Neural progenitor cell (in vitro differentiated cells): ENCODE measurements at regions not wholly inside any gene's neighbourhood (a gene's known extent, or its start where the extent isn't known, plus 50 kb on each side); places are given as distances from the start of the nearest gene placed in this dataset.

Experiments used
- DNase-seq: peaks from one replicate; pipeline ENCODE4 v3.0.0-alpha.2; 2016; ENCODE audit warnings: low spot score
- H2AFZ ChIP-seq: fragments of 200-600 bp; sonication (generic); replicated peaks from 2 replicates; pipeline ENCODE4 v1.6.1; 2016; ENCODE audit warnings: antibody characterized with exemption
- H3F3A ChIP-seq: fragments of 200-600 bp; sonication (generic); 2 replicates; pipeline ENCODE4 v1.6.1; 2016; ENCODE audit warnings: antibody characterized with exemption, low read depth
- H3K27ac ChIP-seq: fragments of 200-600 bp; sonication (generic); 2 replicates; pipeline ENCODE4 v1.5.1; 2016; ENCODE audit warnings: mild to moderate bottlenecking
- H3K27me3 ChIP-seq: fragments of 200-600 bp; sonication (generic); 2 replicates; pipeline ENCODE4 v1.6.1; 2016; ENCODE audit warnings: mild to moderate bottlenecking, moderate library complexity
- H3K36me3 ChIP-seq: fragments of 200-600 bp; sonication (generic); 2 replicates; pipeline ENCODE4 v1.5.1; 2016
- H3K4me1 ChIP-seq: fragments of 200-600 bp; sonication (generic); 2 replicates; pipeline ENCODE4 v1.6.1; 2016; ENCODE audit warnings: mixed run types
- H3K4me2 ChIP-seq: fragments of 200-600 bp; sonication (generic); 2 replicates; pipeline ENCODE4 v1.6.1; 2016
- H3K4me3 ChIP-seq: fragments of 200-600 bp; sonication (generic); 2 replicates; pipeline ENCODE4 v1.5.1; 2016
- H3K79me2 ChIP-seq: fragments of 200-600 bp; sonication (generic); 2 replicates; pipeline ENCODE4 v1.6.1; 2016; ENCODE audit warnings: low read depth
- H3K9ac ChIP-seq: fragments of 200-600 bp; sonication (generic); 2 replicates; pipeline ENCODE4 v1.6.1; 2016
- H3K9me3 ChIP-seq: fragments of 200-600 bp; sonication (generic); 2 replicates; pipeline ENCODE4 v1.5.1; 2016; ENCODE audit warnings: low read depth
- H4K20me1 ChIP-seq: fragments of 200-600 bp; sonication (generic); 2 replicates; pipeline ENCODE4 v1.6.1; 2016; ENCODE audit warnings: low read depth
- H3K27ac Mint-ChIP-seq: 3 replicates; pipeline ENCODE4 v1.8.0; 2021; ENCODE audit warnings: mixed read lengths
- H3K27me3 Mint-ChIP-seq: 2 replicates; pipeline ENCODE4 v1.8.0; 2022; ENCODE audit warnings: low read depth, mild to moderate bottlenecking, inconsistent platforms, moderate library complexity, mixed read lengths; ENCODE audit not compliant: insufficient read depth
- H3K36me3 Mint-ChIP-seq: 3 replicates; pipeline ENCODE4 v1.8.0; 2021; ENCODE audit warnings: mixed read lengths
- H3K4me1 Mint-ChIP-seq: 3 replicates; pipeline ENCODE4 v1.8.0; 2021; ENCODE audit warnings: mixed read lengths
- H3K4me3 Mint-ChIP-seq: 3 replicates; pipeline ENCODE4 v1.8.0; 2021; ENCODE audit warnings: mild to moderate bottlenecking, moderate library complexity, mixed read lengths
- H3K9me3 Mint-ChIP-seq: 3 replicates; pipeline ENCODE4 v1.8.0; 2020; ENCODE audit warnings: mixed read lengths
- EZH2 ChIP-seq: fragments of 200-600 bp; sonication (generic); IDR thresholded peaks from 2 replicates; pipeline ENCODE4 v1.6.1; 2017; ENCODE audit warnings: antibody characterized with exemption, mild to moderate bottlenecking, moderate library complexity
- EZH2phosphoT487 ChIP-seq: fragments of 200-600 bp; sonication (generic); IDR thresholded peaks from 2 replicates; pipeline ENCODE4 v1.6.1; 2017; ENCODE audit warnings: antibody characterized with exemption
- TF ChIP-seq, protein P1 (sequence below): fragments of 200-600 bp; sonication (generic); IDR thresholded peaks from 2 replicates; pipeline ENCODE4 v1.5.1; 2017; ENCODE audit warnings: antibody characterized with exemption, mild to moderate bottlenecking

DNA sequence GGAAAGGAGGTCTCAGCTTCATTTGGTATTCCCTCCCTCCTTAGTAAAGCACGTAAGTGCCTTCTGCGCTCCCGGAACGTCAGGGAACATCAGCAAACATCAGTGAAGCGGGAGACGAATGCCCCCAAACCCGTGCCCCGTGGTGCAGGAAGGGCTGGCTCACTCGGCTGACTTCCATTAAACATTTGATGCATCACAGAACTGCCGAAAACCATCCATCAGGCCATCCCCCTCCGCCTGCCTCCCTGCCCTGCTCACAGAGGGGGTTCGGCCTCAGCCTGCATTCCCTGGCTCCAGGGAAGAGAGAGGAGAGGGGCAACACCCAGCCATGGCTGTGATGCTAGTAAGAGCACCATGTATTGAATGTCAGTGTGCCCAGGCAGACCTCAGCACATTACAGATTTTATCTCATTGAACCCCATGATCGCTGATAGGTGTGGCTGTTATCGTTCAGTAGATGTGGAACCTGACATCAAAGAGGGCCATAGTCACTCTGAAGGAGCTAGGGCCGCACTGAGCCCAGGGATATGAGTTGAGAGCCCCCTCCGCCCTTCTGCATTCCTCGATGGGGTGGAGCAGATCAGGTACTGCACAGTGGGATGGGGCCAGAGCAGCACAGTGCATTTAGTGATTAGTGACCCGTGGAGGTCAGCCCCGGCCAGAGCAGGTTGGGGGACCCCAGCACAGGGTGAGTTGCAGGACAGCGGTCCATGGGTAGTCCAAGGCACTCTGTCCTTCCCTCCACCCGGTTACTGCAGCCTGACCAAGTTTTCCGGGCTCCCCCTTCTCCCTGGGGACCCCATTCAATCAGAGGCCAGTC lies 146.4 kb downstream of the RPS24 start:
- Histone ChIP-seq H2AFZ (no peak overlapping the region), H4K20me1 (peaks cover 8% of the 10 kb centered on the region), H3K9ac (no peak overlapping the region), H3K4me3 (no peak overlapping the region), H3K36me3 (no peaks in the 10 kb centered on the region), H3K4me2 (no peak overlapping the region), H3K4me1 (peaks cover 54% of the 10 kb centered on the region), H3K27me3 (no peaks in the 10 kb centered on the region), H3K79me2 (no peaks in the 10 kb centered on the region), H3K27ac (no peak overlapping the region), H3F3A (peaks cover 32% of the 10 kb centered on the region), H3K9me3 (no peaks in the 10 kb centered on the region)
- H3K27ac Mint-ChIP-seq, result peak overlapping the region; percentile 90
- peaks cover 64% of the 10 kb centered on the region for H3K4me1 Mint-ChIP-seq
- no peaks in the 10 kb centered on the region for H3K36me3 Mint-ChIP-seq
- no peak overlapping the region for H3K4me3 Mint-ChIP-seq
- no peak for TF ChIP-seq EZH2
- TF ChIP-seq, protein P1, sequence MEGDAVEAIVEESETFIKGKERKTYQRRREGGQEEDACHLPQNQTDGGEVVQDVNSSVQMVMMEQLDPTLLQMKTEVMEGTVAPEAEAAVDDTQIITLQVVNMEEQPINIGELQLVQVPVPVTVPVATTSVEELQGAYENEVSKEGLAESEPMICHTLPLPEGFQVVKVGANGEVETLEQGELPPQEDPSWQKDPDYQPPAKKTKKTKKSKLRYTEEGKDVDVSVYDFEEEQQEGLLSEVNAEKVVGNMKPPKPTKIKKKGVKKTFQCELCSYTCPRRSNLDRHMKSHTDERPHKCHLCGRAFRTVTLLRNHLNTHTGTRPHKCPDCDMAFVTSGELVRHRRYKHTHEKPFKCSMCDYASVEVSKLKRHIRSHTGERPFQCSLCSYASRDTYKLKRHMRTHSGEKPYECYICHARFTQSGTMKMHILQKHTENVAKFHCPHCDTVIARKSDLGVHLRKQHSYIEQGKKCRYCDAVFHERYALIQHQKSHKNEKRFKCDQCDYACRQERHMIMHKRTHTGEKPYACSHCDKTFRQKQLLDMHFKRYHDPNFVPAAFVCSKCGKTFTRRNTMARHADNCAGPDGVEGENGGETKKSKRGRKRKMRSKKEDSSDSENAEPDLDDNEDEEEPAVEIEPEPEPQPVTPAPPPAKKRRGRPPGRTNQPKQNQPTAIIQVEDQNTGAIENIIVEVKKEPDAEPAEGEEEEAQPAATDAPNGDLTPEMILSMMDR, result no peak
- TF ChIP-seq EZH2phosphoT487, result no peak
- peaks cover 4% of the 10 kb centered on the region for H3K27me3 Mint-ChIP-seq
- no peaks in the 10 kb centered on the region for H3K9me3 Mint-ChIP-seq
- DNase-seq, result no peak

DNA sequence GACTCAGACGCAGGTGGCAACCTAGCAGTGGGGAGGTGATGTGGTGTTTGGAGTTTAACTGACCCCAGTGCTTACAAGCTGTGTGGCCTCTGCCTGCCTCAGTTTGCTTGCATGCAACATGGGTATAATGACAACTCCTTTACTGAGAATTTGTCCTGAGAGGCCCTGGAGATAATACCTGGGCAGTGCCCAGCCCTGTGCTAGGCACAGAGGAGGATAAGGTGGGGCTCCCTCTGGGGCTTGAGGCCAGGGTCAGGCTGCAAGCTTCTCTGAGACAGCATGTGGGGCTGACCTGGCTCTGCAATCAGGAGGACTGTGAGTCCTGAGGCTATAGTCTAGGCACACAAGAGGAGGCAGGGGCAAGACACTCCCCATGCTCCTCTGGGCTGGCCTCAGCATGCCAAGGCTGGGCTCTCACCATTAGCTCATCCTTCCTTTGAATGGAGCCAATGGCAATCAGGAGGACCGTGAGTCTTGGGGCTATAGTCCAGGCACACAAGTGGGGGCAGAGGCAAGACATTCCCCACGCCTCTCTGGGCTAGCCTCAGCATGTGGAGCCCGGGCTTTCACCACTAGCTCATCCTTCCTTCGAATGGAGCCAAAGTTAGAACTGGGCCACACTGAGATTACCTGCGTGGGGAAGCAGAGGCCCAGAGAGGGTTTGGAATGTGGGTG lies 147.9 kb downstream of the RPS24 start:
- Histone ChIP-seq H3K4me3 (no peak overlapping the region), H3K79me2 (no peaks in the 10 kb centered on the region), H3K36me3 (no peaks in the 10 kb centered on the region), H4K20me1 (peaks cover 8% of the 10 kb centered on the region), H3K27me3 (no peaks in the 10 kb centered on the region), H3K27ac (no peak overlapping the region), H3K9ac (no peak overlapping the region), H3K4me1 (peaks cover 40% of the 10 kb centered on the region), H2AFZ (no peak overlapping the region), H3F3A (peaks cover 25% of the 10 kb centered on the region), H3K4me2 (no peak overlapping the region), H3K9me3 (no peaks in the 10 kb centered on the region)
- Mint-ChIP-seq H3K36me3 (no peaks in the 10 kb centered on the region), H3K4me3 (no peak overlapping the region), H3K4me1 (peaks cover 64% of the 10 kb centered on the region), H3K27me3 (peaks cover 2% of the 10 kb centered on the region), H3K9me3 (no peaks in the 10 kb centered on the region), H3K27ac (peak overlapping the region; percentile 54)
- DNase-seq, result no peak
- TF ChIP-seq EZH2, result no peak
- TF ChIP-seq EZH2phosphoT487, result no peak
- TF ChIP-seq, protein P1, result no peak

DNA sequence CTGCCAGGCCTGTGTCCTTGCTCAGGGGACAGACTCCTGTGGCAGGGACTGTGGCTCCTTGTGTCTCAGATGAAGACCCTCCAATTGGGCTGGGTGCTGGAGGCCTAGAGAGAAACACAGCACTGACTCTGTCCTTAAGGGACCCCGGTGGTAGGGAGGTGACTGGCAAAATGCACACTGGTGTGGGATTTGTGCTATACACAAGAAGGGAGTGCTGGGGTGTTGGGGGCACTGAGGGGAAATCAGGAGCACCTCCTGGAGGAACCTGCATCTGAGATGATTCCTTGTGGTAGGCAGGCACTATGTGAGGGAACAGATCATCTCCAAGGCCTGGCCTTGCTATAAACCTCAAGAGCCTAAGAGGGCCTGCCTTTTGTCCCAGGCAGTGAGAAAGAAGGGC lies 149.2 kb downstream of the RPS24 start:
- H3K4me3 Mint-ChIP-seq, result no peak overlapping the region
- H3K27me3 Mint-ChIP-seq, result peaks cover 6% of the 10 kb centered on the region
- Histone ChIP-seq H3K4me3 (no peak overlapping the region), H3F3A (peaks cover 11% of the 10 kb centered on the region), H3K27me3 (no peaks in the 10 kb centered on the region), H3K9ac (no peak overlapping the region), H3K9me3 (no peaks in the 10 kb centered on the region), H3K36me3 (no peaks in the 10 kb centered on the region), H2AFZ (no peak overlapping the region), H3K27ac (no peak overlapping the region), H3K4me1 (peaks cover 26% of the 10 kb centered on the region), H3K79me2 (no peaks in the 10 kb centered on the region), H3K4me2 (no peak overlapping the region), H4K20me1 (no peaks in the 10 kb centered on the region)
- TF ChIP-seq, protein P1, result no peak
- no peaks in the 10 kb centered on the region for H3K9me3 Mint-ChIP-seq
- no peaks in the 10 kb centered on the region for H3K36me3 Mint-ChIP-seq
- peak overlapping the region; percentile 41 for H3K27ac Mint-ChIP-seq
- H3K4me1 Mint-ChIP-seq, result peaks cover 57% of the 10 kb centered on the region
- DNase-seq, result no peak
